Endodermal cell (in vitro differentiated cells): ENCODE measurements at regions not wholly inside any gene's neighbourhood (a gene's known extent, or its start where the extent isn't known, plus 50 kb on each side); places are given as distances from the start of the nearest gene placed in this dataset.

Experiments used
- DNase-seq: peaks from one replicate; pipeline ENCODE4 v3.0.0-alpha.2; 2017
- H3K27ac ChIP-seq: 2 replicates; pipeline ENCODE4 v1.5.1; 2013; ENCODE audit warnings: mild to moderate bottlenecking, low read depth, low read length, moderate library complexity
- H3K27me3 ChIP-seq: 2 replicates; pipeline ENCODE4 v1.6.1; 2013; ENCODE audit warnings: mild to moderate bottlenecking, low read length, moderate library complexity; ENCODE audit not compliant: insufficient read depth, control insufficient read depth, poor library complexity, severe bottlenecking
- H3K36me3 ChIP-seq: 2 replicates; pipeline ENCODE4 v1.7.0; 2013; ENCODE audit warnings: mild to moderate bottlenecking, low read length, moderate library complexity; ENCODE audit not compliant: control insufficient read depth, insufficient read depth
- H3K4me1 ChIP-seq: one replicate; pipeline ENCODE4 v1.7.0; 2013; ENCODE audit warnings: low read length; ENCODE audit not compliant: control insufficient read depth, insufficient read depth
- H3K4me3 ChIP-seq: 2 replicates; pipeline ENCODE4 v1.5.1; 2013; ENCODE audit warnings: mild to moderate bottlenecking, low read length, moderate library complexity
- H3K9ac ChIP-seq: 2 replicates; pipeline ENCODE4 v1.6.1; 2013; ENCODE audit warnings: mild to moderate bottlenecking, low read length, moderate library complexity; ENCODE audit not compliant: poor library complexity, severe bottlenecking; ENCODE audit errors: extremely low read depth
- H3K9me3 ChIP-seq: 2 replicates; pipeline ENCODE4 v1.6.1; 2013; ENCODE audit warnings: mild to moderate bottlenecking, low read length, moderate library complexity; ENCODE audit not compliant: control insufficient read depth
- H3K27ac Mint-ChIP-seq: 2 replicates; pipeline ENCODE4 v1.8.0; 2020; ENCODE audit warnings: mixed read lengths
- H3K27me3 Mint-ChIP-seq: 2 replicates; pipeline ENCODE4 v1.8.0; 2021; ENCODE audit warnings: mild to moderate bottlenecking, mixed read lengths; ENCODE audit not compliant: insufficient read depth
- H3K36me3 Mint-ChIP-seq: 2 replicates; pipeline ENCODE4 v1.8.0; 2020; ENCODE audit warnings: low read depth, mixed read lengths
- H3K4me1 Mint-ChIP-seq: 2 replicates; pipeline ENCODE4 v1.8.0; 2020; ENCODE audit warnings: mixed read lengths
- H3K4me3 Mint-ChIP-seq: 2 replicates; pipeline ENCODE4 v1.8.0; 2020; ENCODE audit warnings: mild to moderate bottlenecking, moderate library complexity, mixed read lengths
- H3K9me3 Mint-ChIP-seq: 2 replicates; pipeline ENCODE4 v1.8.0; 2020; ENCODE audit warnings: mild to moderate bottlenecking, mixed read lengths
- CTCF ChIP-seq: fragments of 200-600 bp; sonication (generic); conservative IDR thresholded peaks from 2 replicates; pipeline ENCODE4 v1.5.0; 2021; ENCODE audit warnings: antibody characterized with exemption, mild to moderate bottlenecking
- whole genome bisulfite sequencing, 2 experiments: methylation state at CpG; one replicate each; pipeline versions ENCODE4 v1.1.5 to v1.1.7; 2013; ENCODE audit warnings: missing lambda C conversion rate in 2 of 2, mixed read lengths in 1 of 2; ENCODE audit not compliant: insufficient coverage in 1 of 2, insufficient read length in 1 of 2; 5-methylcytosine and 5-hydroxymethylcytosine counted together

- H3K9me3 ChIP-seq = no peaks in the 10 kb centered on the region
- H3K4me3 ChIP-seq = no peak overlapping the region
- DNase-seq = no peak
- no peaks in the 10 kb centered on the region for H3K36me3 ChIP-seq
- no peak overlapping the region for H3K27ac Mint-ChIP-seq
- 96 to 100% methylated on average over 1 to 2 of the region's 2 CpGs for WGBS, 2 experiments
- peaks cover 22% of the 10 kb centered on the region for H3K4me1 ChIP-seq
- no peak overlapping the region for H3K9ac ChIP-seq
- TF ChIP-seq CTCF = no peak
- peaks cover 13% of the 10 kb centered on the region for H3K27me3 Mint-ChIP-seq
- peaks cover 6% of the 10 kb centered on the region for H3K9me3 Mint-ChIP-seq
- H3K4me1 Mint-ChIP-seq = peaks cover 59% of the 10 kb centered on the region
- no peaks in the 10 kb centered on the region for H3K27me3 ChIP-seq
- no peak overlapping the region for H3K27ac ChIP-seq
- H3K36me3 Mint-ChIP-seq = no peaks in the 10 kb centered on the region
- H3K4me3 Mint-ChIP-seq = no peak overlapping the region
Observed at GRCh38 chr7:94304878-94305277, 89.8 kb upstream of the COL1A2 start.

GRCh38 chr7:94305836-94306235, 88.9 kb upstream of the COL1A2 start:
- 90 to 100% methylated on average over 2 to 3 of the region's 3 CpGs for WGBS, 2 experiments
- Mint-ChIP-seq H3K9me3 (peaks cover 6% of the 10 kb centered on the region), H3K27me3 (peaks cover 16% of the 10 kb centered on the region), H3K4me1 (peaks cover 59% of the 10 kb centered on the region), H3K27ac (no peak overlapping the region), H3K36me3 (no peaks in the 10 kb centered on the region), H3K4me3 (no peak overlapping the region)
- Histone ChIP-seq H3K36me3 (no peaks in the 10 kb centered on the region), H3K4me1 (peaks cover 17% of the 10 kb centered on the region), H3K27ac (no peak overlapping the region), H3K27me3 (no peaks in the 10 kb centered on the region), H3K9ac (no peak overlapping the region), H3K9me3 (no peaks in the 10 kb centered on the region), H3K4me3 (no peak overlapping the region)
- TF ChIP-seq CTCF = no peak
- no peak for DNase-seq

- H3K27ac Mint-ChIP-seq = no peak overlapping the region
- no peak overlapping the region for H3K4me3 ChIP-seq
- no peak overlapping the region for H3K9ac ChIP-seq
- DNase-seq = no peak
- no peaks in the 10 kb centered on the region for H3K36me3 ChIP-seq
- peaks cover 14% of the 10 kb centered on the region for H3K4me1 ChIP-seq
- peaks cover 20% of the 10 kb centered on the region for H3K27me3 Mint-ChIP-seq
- no peaks in the 10 kb centered on the region for H3K36me3 Mint-ChIP-seq
- H3K27ac ChIP-seq = no peak overlapping the region
- 69 to 90% methylated on average over 3 to 4 of the region's 4 CpGs for WGBS, 2 experiments
- peaks cover 6% of the 10 kb centered on the region for H3K9me3 Mint-ChIP-seq
- no peaks in the 10 kb centered on the region for H3K9me3 ChIP-seq
- TF ChIP-seq CTCF = no peak
- peaks cover 54% of the 10 kb centered on the region for H3K4me1 Mint-ChIP-seq
- no peak overlapping the region for H3K4me3 Mint-ChIP-seq
- H3K27me3 ChIP-seq = no peaks in the 10 kb centered on the region
Observed at GRCh38 chr7:94307399-94308048, 87.2 kb upstream of the COL1A2 start.
